ENCODE measurements at regions not wholly inside any gene's neighbourhood (a gene's known extent, or its start where the extent isn't known, plus 50 kb on each side); places are given as distances from the start of the nearest gene placed in this dataset.

- peaks cover 0 to 9% (median 0%) of the 10 kb centered on the region in 3 donors for H3K4me1 ChIP-seq
- H3K27me3 ChIP-seq = no peaks in the 10 kb centered on the region
- intact Hi-C loops (cut with DNase I) = no loop called here
- DNase-seq = no peak
- no peaks in the 10 kb centered on the region for H3K9me3 ChIP-seq
- no peak for TF ChIP-seq POLR2A (IDR thresholded peaks at IDR 0.05)
- TF ChIP-seq CTCF (IDR thresholded peaks at IDR 0.05) = no peak
- no peak overlapping the region for H3K4me3 ChIP-seq
- 56 to 69% methylated on average over 4 of the region's 4 CpGs for WGBS, 2 donors
- H3K36me3 ChIP-seq = no peaks in the 10 kb centered on the region
- no peak overlapping the region for H3K27ac ChIP-seq
These were observed 353.9 kb downstream of the NSUN3 start for GRCh38 chr3:94416768-94417167.

- Histone ChIP-seq H3K27ac (no peak overlapping the region), H3K4me3 (no peak overlapping the region), H3K36me3 (no peaks in the 10 kb centered on the region), H3K4me1 (peaks cover 0 to 9% (median 0%) of the 10 kb centered on the region in 3 donors), H3K27me3 (no peaks in the 10 kb centered on the region), H3K9me3 (no peaks in the 10 kb centered on the region)
- WGBS, 2 donors = 90 to 95% methylated on average over 5 of the region's 6 CpGs
- intact Hi-C loops (cut with DNase I) = no loop called here
- TF ChIP-seq CTCF (IDR thresholded peaks at IDR 0.05) = no peak
- no peak for TF ChIP-seq POLR2A (IDR thresholded peaks at IDR 0.05)
- DNase-seq = no peak
These were observed 355.1 kb downstream of the NSUN3 start for GRCh38 chr3:94417963-94418455.

GRCh38 chr3:94420931-94421330, 358.1 kb downstream of the NSUN3 start:
- no peak for DNase-seq
- H3K4me1 ChIP-seq = no peaks in the 10 kb centered on the region
- TF ChIP-seq POLR2A (IDR thresholded peaks at IDR 0.05) (no peak), CTCF (IDR thresholded peaks at IDR 0.05) (no peak)
- no peak overlapping the region for H3K4me3 ChIP-seq
- no peaks in the 10 kb centered on the region for H3K9me3 ChIP-seq
- H3K27ac ChIP-seq = no peak overlapping the region
- H3K36me3 ChIP-seq = no peaks in the 10 kb centered on the region
- intact Hi-C loops (cut with DNase I) = no loop called here
- no peaks in the 10 kb centered on the region for H3K27me3 ChIP-seq
- WGBS, 2 donors = 64 to 67% methylated on average over 1 of the region's 1 CpG

- no peak for TF ChIP-seq POLR2A (IDR thresholded peaks at IDR 0.05)
- TF ChIP-seq CTCF (IDR thresholded peaks at IDR 0.05) = no peak
- H3K4me1 ChIP-seq = no peaks in the 10 kb centered on the region
- intact Hi-C loops (cut with DNase I) = no loop called here
- H3K9me3 ChIP-seq = no peaks in the 10 kb centered on the region
- no peak overlapping the region for H3K27ac ChIP-seq
- DNase-seq = no peak
- no peak overlapping the region for H3K4me3 ChIP-seq
- H3K27me3 ChIP-seq = no peaks in the 10 kb centered on the region
- no peaks in the 10 kb centered on the region for H3K36me3 ChIP-seq
These were observed 360.7 kb downstream of the NSUN3 start for GRCh38 chr3:94423578-94423977.

GRCh38 chr3:94429517-94429916, 366.7 kb downstream of the NSUN3 start:
- Histone ChIP-seq H3K27me3 (no peaks in the 10 kb centered on the region), H3K36me3 (no peaks in the 10 kb centered on the region), H3K27ac (no peak overlapping the region), H3K9me3 (no peaks in the 10 kb centered on the region), H3K4me3 (no peak overlapping the region), H3K4me1 (no peaks in the 10 kb centered on the region)
- DNase-seq = no peak
- intact Hi-C loops (cut with DNase I) = no loop called here
- TF ChIP-seq POLR2A (IDR thresholded peaks at IDR 0.05) = no peak
- TF ChIP-seq CTCF (IDR thresholded peaks at IDR 0.05) = no peak
